Heart left ventricle (tissue), 16 donors: ENCODE measurements at regions not wholly inside any gene's neighbourhood (a gene's known extent, or its start where the extent isn't known, plus 50 kb on each side); places are given as distances from the start of the nearest gene placed in this dataset.

ENCODE experiments used
- ATAC-seq, 4 donors: fragments of 200-7000 bp; cut with Tn5 transposase; one replicate each; pipeline ENCODE4 v1.9.1; 2020 to 2022; ENCODE audit warnings: moderate library complexity in 4 of 4, mild to moderate bottlenecking in 3 of 4, moderate number of reproducible peaks in 1 of 4
- DNase-seq, 5 donors: peaks; one replicate each; pipeline ENCODE4 v3.0.0-alpha.2; 2020
- H3K27ac ChIP-seq, 12 donors: fragments of 200-600 bp; sonication (generic) in 4 of 12; one replicate each; pipeline versions ENCODE4 v1.5.0 to v1.8.0; 2016 to 2022; ENCODE audit warnings: mild to moderate bottlenecking in 2 of 12
- H3K27me3 ChIP-seq, 9 donors: fragments of 200-600 bp; sonication (generic) in 2 of 9; one replicate each; pipeline versions ENCODE4 v1.5.1 to v1.8.0; 2016 to 2022; ENCODE audit warnings: mild to moderate bottlenecking in 3 of 9
- H3K36me3 ChIP-seq, 9 donors: fragments of 200-600 bp; sonication (generic) in 2 of 9; one replicate each; pipeline versions ENCODE4 v1.5.0 to v1.8.0; 2018 to 2022; ENCODE audit warnings: mild to moderate bottlenecking in 2 of 9
- H3K4me1 ChIP-seq, 12 donors: fragments of 200-600 bp; sonication (generic) in 4 of 12; one replicate each; pipeline versions ENCODE4 v1.5.0 to v1.8.0; 2016 to 2022; ENCODE audit warnings: mild to moderate bottlenecking in 3 of 12
- H3K4me3 ChIP-seq, 12 donors: fragments of 200-600 bp; sonication (generic) in 4 of 12; one replicate each; pipeline versions ENCODE4 v1.5.0 to v1.8.0; 2017 to 2022; ENCODE audit warnings: mild to moderate bottlenecking in 9 of 12, moderate library complexity in 4 of 12
- H3K9me3 ChIP-seq, 12 donors: fragments of 200-600 bp; sonication (generic) in 4 of 12; one replicate each; pipeline versions ENCODE4 v1.5.0 to v1.8.0; 2016 to 2022; ENCODE audit warnings: mild to moderate bottlenecking in 1 of 12
- POLR2A ChIP-seq, 2 donors: fragments of 450-650 bp; IDR thresholded peaks; one replicate each; pipeline ENCODE4 v1.6.1; 2017; ENCODE audit warnings: antibody characterized with exemption in 2 of 2, mild to moderate bottlenecking in 2 of 2, moderate library complexity in 2 of 2
- WGBS, 4 donors: extraction: QIAGEN DNeasy Blood & Tissue Kit in 2 of 4; methylation state at CpG; one replicate each; pipeline versions ENCODE4 v1.1.5 to v1.1.7; 2013 to 2018; 5-methylcytosine and 5-hydroxymethylcytosine counted together
- intact Hi-C, 10 donors: fragments of 100-400 bp; cut with DNase I; formaldehyde crosslinking; loops; one replicate each; pipeline versions ENCODE4 v1.11.1 to v1.14.2; 2022
- TF ChIP-seq, protein P1 (sequence below), 12 donors: fragments of 200-600 bp; sonication (generic) in 4 of 12; IDR thresholded peaks; one replicate each; pipeline versions ENCODE4 v1.5.0 to v1.8.0; 2018 to 2022; ENCODE audit warnings: antibody characterized with exemption in 12 of 12, mild to moderate bottlenecking in 5 of 12
- donor health status: ischemic (EF 13 %, LVEDD 7.1; RV severe dilation, severe dysfunction).
- donor health status: healthy with polysubstance abuse.
- donor health status: DM: no; HTN: yes; CAD: no.
- donor health status: DM: no; HTN: no; CAD: no.
- donor health status: ischemic (EF 25% LVEDD 6.9; RV normal size, moderate dysfunction).
- donor health status: ischemic (EF 25% LVEDD 5.7; RV mildly dilated, moderate dysfunction).
- donor health status: healthy.
- donor health status: DM: yes; HTN: yes; CAD: no.
- donor health status: ischemic (EF 35%, LVEDD 5.7; RV mildly dilated, moderate dysfunction).
- donor health status: nonischemic (EF 11% LVEDD 7.7; RV severe dilation, severe dysfunction).
- donor health status: DM: yes; HTN: yes; CAD: no.
- donor health status: PGD.
- donor health status: ischemic (EF 29% LVEDD 5.4; RV normal size, mild dysfunction).
- donor health status: nonischemic (EF 23%, LVEDD 6.1; RV moderate dilation, normal function).

DNA sequence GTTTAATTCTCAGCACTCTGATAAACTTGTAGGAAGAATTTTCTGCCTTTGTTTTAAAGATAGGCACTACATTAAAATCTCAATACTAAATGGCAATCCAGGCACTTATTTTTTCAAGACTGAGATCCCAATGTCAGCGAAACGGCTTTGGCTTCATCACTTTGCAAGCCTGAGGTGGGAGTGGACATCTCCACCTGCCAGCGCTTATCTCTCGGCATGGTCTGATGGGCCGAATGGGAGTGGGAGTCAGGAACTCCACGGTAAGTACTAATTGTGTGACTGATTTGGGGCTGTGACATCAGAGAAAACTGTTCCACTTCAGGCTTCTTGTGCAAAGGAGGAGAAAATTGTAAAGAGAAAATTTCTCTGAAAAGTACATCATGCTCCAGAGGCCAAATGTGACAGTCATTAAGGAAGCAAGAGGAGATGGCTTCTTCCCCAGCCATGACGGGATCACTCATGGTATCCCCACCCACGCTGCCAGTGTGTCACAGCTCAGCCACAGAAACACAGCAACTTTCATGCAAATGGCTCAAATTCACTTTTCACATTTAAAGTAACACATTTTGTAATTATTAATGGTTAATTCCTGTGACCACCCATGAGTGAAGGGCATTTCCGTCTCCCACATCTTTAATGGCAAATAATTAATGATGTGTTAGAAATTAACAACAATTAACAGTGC lies 385.5 kb upstream of the HNRNPA3 start:
- intact Hi-C loops: no loop called here
- 68 to 80% (median 78%) methylated on average over 9 of the region's 9 CpGs for WGBS, 4 donors

DNA sequence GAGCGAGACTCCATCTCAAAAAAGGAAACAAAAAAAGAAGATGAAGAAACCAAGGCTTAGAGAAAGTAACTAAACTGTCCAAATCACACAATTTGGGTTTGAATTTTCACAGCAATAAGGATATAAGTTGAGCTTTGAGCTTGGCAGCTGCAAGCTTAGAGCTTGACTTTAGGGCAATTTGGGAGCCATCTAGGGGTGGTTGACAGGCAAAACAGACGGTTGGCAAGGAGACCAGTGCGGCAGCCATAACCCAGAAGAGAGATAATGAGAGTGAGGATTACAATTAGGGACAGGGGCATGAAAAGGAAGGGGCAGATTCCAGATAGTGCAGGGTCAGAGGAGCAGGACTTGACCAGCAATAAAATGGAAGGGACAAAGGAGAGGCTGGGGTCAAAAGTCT lies 382.2 kb upstream of the HNRNPA3 start:
- peaks cover 0 to 22% (median 1%) of the 10 kb centered on the region in 9 donors for H3K27me3 ChIP-seq

More for the DNA sequence above, 385.5 kb upstream of the HNRNPA3 start:
- Histone ChIP-seq H3K4me1 (no peaks in the 10 kb centered on the region), H3K27me3 (peaks cover 0 to 32% (median 5%) of the 10 kb centered on the region in 9 donors), H3K36me3 (no peaks in the 10 kb centered on the region), H3K27ac (no peak overlapping the region), H3K4me3 (no peak overlapping the region), H3K9me3 (no peaks in the 10 kb centered on the region)
- ATAC-seq (no peak), DNase-seq (no peak)
- TF ChIP-seq, protein P1, sequence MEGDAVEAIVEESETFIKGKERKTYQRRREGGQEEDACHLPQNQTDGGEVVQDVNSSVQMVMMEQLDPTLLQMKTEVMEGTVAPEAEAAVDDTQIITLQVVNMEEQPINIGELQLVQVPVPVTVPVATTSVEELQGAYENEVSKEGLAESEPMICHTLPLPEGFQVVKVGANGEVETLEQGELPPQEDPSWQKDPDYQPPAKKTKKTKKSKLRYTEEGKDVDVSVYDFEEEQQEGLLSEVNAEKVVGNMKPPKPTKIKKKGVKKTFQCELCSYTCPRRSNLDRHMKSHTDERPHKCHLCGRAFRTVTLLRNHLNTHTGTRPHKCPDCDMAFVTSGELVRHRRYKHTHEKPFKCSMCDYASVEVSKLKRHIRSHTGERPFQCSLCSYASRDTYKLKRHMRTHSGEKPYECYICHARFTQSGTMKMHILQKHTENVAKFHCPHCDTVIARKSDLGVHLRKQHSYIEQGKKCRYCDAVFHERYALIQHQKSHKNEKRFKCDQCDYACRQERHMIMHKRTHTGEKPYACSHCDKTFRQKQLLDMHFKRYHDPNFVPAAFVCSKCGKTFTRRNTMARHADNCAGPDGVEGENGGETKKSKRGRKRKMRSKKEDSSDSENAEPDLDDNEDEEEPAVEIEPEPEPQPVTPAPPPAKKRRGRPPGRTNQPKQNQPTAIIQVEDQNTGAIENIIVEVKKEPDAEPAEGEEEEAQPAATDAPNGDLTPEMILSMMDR (IDR thresholded peaks at IDR 0.05): no peak
- no peak for TF ChIP-seq POLR2A (IDR thresholded peaks at IDR 0.05)

GRCh38 chr2:176832086-176832485 lies 380.5 kb upstream of the HNRNPA3 start:
- H3K36me3 ChIP-seq: no peaks in the 10 kb centered on the region
- no peak overlapping the region for H3K27ac ChIP-seq
- no peaks in the 10 kb centered on the region for H3K9me3 ChIP-seq
- TF ChIP-seq, protein P1 (IDR thresholded peaks at IDR 0.05): no peak
- no peak for TF ChIP-seq POLR2A (IDR thresholded peaks at IDR 0.05)
- intact Hi-C loops: no loop called here
- DNase-seq (no peak), ATAC-seq (no peak)
- peaks cover 0 to 14% (median 0%) of the 10 kb centered on the region in 9 donors for H3K27me3 ChIP-seq
- H3K4me1 ChIP-seq: no peaks in the 10 kb centered on the region
- 72 to 82% (median 82%) methylated on average over 6 of the region's 6 CpGs for WGBS, 4 donors
- H3K4me3 ChIP-seq: no peak overlapping the region

More for the DNA sequence above, 382.2 kb upstream of the HNRNPA3 start:
- no peak for DNase-seq
- H3K4me3 ChIP-seq: no peak overlapping the region
- H3K4me1 ChIP-seq: no peaks in the 10 kb centered on the region
- intact Hi-C loops: no loop called here
- TF ChIP-seq, protein P1 (IDR thresholded peaks at IDR 0.05): no peak
- TF ChIP-seq POLR2A (IDR thresholded peaks at IDR 0.05): no peak
- 37 to 42% (median 39%) methylated on average over 3 of the region's 3 CpGs for WGBS, 4 donors
- no peak overlapping the region for H3K27ac ChIP-seq
- H3K9me3 ChIP-seq: no peaks in the 10 kb centered on the region
- no peak for ATAC-seq
- H3K36me3 ChIP-seq: no peaks in the 10 kb centered on the region

DNA sequence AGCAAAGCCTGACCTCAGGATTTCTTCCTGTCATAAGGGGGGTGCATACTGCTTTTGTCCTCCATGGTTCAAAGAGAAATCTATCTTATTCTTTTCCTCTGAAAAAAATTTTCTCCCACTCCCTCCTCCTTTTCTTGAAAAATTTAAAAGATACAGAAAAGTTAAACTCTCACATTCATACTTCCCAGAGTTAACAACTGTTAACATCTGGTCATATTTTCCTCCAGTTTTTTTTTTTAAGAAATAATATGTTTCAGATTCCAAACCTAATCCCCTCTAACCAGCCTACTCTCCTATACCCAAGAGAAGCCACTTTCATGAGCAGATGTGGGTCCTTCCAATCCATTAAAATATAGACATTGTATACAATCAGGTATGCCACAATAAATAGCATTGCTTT lies 378.9 kb upstream of the HNRNPA3 start:
- no peak overlapping the region for H3K27ac ChIP-seq
- DNase-seq: no peak
- H3K36me3 ChIP-seq: no peaks in the 10 kb centered on the region
- TF ChIP-seq, protein P1 (IDR thresholded peaks at IDR 0.05): no peak
- no peak for TF ChIP-seq POLR2A (IDR thresholded peaks at IDR 0.05)
- H3K4me3 ChIP-seq: no peak overlapping the region
- no peaks in the 10 kb centered on the region for H3K4me1 ChIP-seq
- intact Hi-C loops: no loop called here
- no peak for ATAC-seq
- peaks cover 0 to 16% (median 0%) of the 10 kb centered on the region in 9 donors for H3K27me3 ChIP-seq
- no peaks in the 10 kb centered on the region for H3K9me3 ChIP-seq
